Left cardiac atrium (tissue), 4 donors: ENCODE measurements at regions not wholly inside any gene's neighbourhood (a gene's known extent, or its start where the extent isn't known, plus 50 kb on each side); places are given as distances from the start of the nearest gene placed in this dataset.
A peak's percentile ranks its signal among the peaks of the same experiment; 100 is the strongest.

ENCODE experiments used
- ATAC-seq, 2 donors: fragments of 200-7000 bp; cut with Tn5 transposase; one replicate each; pipeline ENCODE4 v1.9.1; 2020; ENCODE audit warnings: mild to moderate bottlenecking in 2 of 2, moderate library complexity in 2 of 2
- DNase-seq: peaks from one replicate; pipeline ENCODE4 v3.0.0-alpha.2; 2020
- intact Hi-C, 2 donors: fragments of 100-400 bp; cut with DNase I; formaldehyde crosslinking; loops; one replicate each; pipeline versions ENCODE4 v1.14.1 to v1.15.1; 2022 to 2023
- donor health status: DM: no; HTN: yes; CAD: no.
- donor health status: DM: no; HTN: yes; CAD: no; lungs with severe emphysema.
- donor health status: DM: yes; HTN: yes; CAD: no.
- donor health status: Dilated cardiomyopathy.

DNA sequence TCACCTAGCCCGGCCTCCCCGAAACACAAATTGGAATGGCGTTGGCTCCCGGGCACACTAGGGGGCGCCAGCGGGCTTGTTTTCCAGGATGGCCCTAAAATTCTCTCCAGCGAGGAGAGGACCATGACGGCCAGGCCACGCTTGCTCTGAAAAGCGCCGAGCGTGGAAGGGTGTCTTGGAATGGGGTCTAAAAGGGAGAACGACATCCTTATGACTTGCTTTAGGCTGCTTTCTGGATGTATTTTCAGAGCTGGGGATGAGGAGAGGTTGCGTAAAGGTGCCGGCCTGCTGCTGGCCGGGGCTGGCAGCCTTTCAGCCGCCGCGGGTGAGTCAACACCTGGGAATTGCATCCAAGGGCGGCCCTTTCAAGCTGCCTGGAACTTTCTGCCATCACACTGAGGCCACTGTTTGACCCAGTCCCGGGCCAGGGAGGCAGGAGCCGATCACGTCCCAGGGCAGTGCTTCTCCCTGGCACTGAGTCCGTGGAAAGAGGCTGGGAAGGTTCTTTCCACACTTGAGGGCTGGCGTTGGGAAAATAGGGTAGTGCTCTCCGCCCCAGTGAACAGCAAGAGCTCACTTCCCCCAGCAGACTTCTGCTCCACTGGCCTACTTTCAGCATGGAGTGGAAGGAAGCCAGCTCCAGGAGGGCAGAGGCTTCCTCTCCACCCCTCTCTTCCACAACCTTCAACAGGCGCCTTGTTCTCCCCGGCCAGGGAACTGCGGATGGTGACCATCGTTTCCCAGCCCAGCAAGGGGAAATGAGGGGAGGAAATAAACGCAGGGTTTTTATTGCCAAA lies 216.2 kb downstream of the TTC8 start:
- intact Hi-C loops: loop anchor here (5.0 to 10.0 kb wide), 4 partner anchors 134 to 727 kb away; partner anchors contain the start of gene FOXN3 (in 1 of the 2)
- DNase-seq (peak; percentile 91), ATAC-seq (peak; percentile 93 to 97)

DNA sequence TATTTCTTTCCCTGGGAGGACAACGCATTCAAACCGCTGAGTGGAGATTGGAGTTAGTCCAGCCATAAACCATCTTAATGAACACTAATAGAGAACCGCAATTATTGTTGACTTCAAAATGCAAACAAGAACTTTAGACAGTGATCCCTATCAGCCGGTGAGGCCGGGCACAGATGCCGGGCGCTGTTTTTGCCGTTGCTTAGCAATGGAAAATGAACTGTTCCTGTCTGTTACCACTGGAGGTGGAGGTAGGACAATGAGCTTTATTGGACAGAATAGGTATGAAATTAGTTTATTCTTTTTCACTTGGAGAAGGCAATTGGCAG lies 216.8 kb downstream of the TTC8 start:
- intact Hi-C loops: loop anchor here (5.0 to 10.0 kb wide), 4 partner anchors 134 to 726 kb away; partner anchors contain the start of gene FOXN3 (in 1 of the 2)
- ATAC-seq (peak in 1 of 2 donors; percentile 51), DNase-seq (peak; percentile 27)

DNA sequence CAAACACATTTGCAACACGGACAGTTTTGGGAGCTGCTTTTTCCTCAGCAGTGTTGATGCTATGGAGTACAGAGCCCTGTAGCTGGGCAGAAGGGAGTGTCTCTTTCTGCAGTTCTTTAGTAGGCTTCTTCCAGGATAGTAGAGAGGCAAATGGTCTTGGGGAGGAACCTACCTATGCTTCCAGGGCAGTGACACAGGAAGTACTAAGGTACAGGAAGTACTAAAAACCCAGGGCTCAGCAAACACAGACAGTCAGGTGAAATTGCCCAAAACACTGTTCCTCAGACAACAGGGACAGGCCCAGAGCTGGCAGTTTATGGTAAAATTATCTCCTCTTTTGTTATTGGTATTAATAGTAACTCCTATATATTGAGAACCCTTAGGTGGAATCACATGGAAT lies 217.6 kb downstream of the TTC8 start:
- DNase-seq (no peak), ATAC-seq (no peak)
- intact Hi-C loops: loop anchor here (5.0 to 10.0 kb wide), 4 partner anchors 133 to 725 kb away; partner anchors contain the start of gene FOXN3 (in 1 of the 2)

DNA sequence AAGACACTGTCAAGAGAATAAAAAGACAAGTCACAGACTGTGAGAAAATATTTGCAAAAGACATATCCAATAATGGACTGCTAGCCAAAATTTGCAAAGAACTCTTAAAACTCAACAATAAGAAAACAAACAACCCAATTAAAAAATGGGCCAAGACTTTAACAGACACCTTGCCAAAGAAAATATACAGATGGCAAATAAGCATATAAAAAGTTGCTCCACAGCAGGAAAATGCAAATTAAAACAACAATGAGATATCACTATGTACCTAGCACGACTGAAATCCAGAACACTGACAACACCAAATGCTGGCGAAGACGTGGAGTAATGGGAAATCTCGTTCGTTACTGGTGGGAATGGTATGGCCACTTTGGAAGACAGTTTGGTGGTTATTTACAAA lies 228.9 kb downstream of the TTC8 start:
- intact Hi-C loops: no loop called here
- DNase-seq (no peak), ATAC-seq (no peak)

DNA sequence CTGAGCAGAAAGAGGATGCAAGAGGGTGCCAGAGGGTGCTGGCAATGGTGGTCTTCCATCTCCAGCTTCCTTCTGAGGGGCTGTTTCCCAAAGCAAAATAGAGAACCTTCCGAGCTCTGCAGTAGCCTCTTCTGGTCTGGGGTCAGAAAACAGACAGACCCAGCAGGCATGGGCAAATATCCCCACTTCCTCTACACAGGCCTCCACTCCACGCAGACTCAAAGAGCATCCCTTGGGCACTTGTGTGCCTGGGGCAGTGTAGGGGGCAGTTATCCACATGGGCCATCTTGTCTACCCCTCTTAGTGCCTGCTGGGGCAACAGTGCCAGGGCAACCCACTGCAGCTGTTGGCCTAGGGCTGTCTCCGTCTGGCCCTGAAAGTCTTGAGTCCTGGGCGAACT lies 231.9 kb downstream of the TTC8 start:
- intact Hi-C loops: no loop called here
- ATAC-seq (no peak), DNase-seq (no peak)

DNA sequence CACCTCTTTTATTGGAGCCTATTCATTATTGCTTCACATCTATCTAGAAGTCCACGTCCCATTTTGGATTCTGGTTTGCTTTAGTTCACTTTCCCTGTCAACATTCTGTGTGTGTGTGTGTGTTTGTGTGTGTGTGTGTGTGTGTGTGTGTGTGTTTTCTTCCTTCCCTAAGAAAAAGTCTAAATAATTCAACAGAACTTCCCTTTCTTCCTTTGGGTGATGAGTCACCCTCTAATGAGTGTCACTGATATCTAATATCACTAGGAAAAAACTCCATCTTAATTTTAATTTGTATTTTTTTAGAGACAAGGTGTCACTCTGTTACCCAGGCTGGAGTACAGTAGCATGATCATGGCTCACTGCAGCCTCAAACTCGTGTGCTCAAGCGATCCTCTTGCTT lies 234.2 kb downstream of the TTC8 start:
- intact Hi-C loops: no loop called here
- DNase-seq (no peak), ATAC-seq (no peak)

DNA sequence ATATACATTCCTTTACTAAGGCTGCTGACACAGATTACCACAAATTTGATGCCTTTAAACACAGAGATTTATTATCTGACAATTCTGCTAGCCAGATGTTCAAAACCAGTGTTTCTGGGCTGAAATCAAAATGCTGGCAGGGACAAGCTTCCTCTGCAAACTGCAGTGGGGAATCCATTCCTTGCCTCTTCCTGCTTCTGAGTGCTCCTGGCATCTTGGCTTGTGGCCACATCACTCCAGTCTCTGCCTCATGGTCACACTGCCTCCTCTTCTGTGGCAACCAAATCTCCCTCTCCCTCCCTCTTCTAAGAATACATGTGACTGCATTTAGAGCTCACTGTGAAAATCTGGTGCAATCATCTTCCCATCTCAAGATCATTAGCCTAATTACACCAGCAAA lies 235.7 kb downstream of the TTC8 start:
- no peak for ATAC-seq
- intact Hi-C loops: no loop called here
- DNase-seq: no peak

DNA sequence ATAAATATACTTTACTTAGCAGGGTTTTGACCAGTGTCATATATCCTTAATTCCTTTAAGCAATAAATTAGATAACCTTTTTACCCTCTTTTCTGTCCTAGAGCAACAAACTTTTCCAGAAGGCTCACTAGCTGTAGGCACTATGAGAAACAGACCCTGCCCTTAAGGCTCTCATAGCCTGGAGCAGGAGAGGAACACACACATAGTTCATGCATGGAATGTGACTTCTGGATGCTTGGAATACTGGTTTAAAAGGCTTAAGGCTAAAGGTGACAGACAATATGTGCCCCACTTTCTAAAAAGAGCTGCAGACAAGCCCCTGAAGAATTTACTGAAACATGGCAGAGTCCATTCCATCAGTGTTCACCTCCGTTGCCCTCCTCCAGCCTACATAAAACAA lies 237.2 kb downstream of the TTC8 start:
- ATAC-seq: no peak
- intact Hi-C loops: no loop called here
- no peak for DNase-seq

DNA sequence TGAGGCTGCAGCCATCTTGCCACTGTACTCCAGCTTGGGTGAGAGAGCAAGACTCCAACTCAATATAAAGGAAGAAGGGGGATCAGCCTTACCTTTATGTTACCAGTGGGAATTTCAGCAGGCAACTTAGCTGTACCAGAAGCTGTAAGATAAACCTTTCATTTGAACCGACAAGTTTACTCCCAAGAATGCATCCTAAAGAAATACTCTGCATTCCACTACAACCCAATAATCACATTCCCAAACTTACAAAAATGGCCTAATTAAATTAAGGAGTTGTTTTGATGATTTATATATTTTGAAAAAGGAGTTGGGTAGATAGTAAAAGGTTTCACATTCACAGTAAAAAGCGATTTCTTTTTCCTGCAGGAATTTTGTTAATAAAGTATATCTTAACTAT lies 241.4 kb downstream of the TTC8 start:
- no peak for ATAC-seq
- no peak for DNase-seq
- intact Hi-C loops: no loop called here

DNA sequence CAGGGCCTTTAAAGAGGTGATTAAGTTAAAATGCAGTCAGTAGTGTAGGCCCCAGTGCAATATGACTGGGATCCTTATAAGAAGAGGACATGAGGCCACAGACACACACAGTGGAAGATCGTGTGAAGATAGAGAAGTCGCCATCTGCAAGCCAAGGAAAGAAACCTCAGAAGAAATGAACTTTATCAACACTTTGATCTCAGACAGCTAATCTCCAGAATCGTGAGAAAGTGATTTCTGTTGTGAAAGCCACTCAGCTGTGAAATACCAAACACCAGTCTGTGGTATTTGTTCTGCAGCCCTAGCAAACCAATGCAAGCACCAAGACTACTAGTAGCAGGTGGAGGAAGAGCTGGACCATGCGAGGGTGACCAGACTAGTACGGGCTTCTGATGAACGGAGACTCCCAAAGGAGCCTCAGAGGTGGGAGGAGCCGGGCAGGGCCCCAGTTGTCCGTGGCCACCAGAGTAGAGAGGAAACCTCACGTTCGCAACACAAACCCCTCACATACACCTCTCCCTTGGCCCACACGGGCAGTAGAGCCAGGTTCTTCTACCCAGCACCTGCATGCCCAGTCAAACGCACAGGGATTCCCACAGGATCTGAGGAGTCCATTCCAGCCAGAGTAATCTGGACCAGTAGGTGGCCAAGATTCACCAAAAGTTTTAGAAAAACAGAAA lies 243.0 kb downstream of the TTC8 start:
- ATAC-seq: no peak
- no peak for DNase-seq
- intact Hi-C loops: no loop called here

DNA sequence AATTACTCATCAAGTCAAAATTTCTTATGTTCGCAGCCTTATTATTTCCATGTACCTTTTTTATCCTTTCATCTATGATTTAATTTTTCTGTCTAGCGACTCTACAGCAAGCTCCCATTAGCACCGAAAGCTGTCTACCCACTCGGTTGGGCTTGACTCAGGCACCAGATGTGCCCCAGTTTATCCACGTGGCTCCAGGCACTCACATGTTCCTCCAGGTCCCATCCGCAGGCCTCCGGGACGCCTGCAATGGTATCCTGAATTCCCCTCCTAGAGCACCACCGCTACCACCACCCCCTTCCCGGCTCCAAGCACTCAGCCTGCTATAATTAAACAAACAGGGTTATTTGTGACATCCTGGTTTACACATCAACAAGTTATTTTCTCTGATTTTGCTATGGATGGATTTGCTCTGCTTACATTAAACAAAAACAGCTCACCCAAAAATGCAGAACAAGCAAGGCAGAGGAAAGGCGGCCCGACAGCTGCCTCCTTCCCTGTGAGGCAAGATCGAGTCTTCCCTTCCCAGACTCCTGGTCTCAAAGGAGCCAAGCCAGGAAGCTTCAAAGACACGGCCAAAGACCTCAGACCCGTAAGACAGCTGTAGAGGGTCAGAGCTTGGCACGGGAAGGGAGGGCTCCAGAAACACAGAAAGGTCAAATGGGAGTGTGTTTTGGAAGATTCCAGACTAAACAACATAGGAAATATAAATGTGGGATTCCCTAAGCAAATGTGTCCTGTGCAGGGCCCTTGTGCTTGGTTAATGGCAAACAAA lies 253.8 kb downstream of the TTC8 start:
- no peak for ATAC-seq
- no peak for DNase-seq
- intact Hi-C loops: no loop called here

DNA sequence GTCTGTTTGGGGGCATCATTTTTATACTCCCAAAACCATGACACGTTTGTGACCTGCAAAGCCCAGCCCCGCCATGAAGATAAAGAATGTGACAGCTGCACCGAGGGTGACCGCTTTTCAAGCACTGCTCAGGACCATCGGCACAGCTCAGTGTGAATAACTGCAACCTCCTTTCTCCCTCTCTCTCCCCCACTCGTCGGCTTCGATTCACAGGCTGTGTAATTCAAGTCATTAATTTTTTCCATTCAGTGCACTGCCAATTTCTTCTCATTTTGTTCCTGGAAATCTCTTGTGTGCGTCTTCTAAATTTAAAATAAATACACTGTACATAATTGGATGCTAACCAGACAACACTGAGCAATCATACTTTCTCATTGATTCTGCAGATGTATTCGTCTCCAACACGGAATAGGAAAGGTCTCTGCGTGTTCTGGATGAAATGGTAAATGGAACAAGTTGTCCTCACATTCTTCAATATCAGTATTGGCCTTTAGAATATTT lies 260.8 kb downstream of the TTC8 start:
- intact Hi-C loops: no loop called here
- DNase-seq (no peak), ATAC-seq (peak; percentile 34 to 45)

DNA sequence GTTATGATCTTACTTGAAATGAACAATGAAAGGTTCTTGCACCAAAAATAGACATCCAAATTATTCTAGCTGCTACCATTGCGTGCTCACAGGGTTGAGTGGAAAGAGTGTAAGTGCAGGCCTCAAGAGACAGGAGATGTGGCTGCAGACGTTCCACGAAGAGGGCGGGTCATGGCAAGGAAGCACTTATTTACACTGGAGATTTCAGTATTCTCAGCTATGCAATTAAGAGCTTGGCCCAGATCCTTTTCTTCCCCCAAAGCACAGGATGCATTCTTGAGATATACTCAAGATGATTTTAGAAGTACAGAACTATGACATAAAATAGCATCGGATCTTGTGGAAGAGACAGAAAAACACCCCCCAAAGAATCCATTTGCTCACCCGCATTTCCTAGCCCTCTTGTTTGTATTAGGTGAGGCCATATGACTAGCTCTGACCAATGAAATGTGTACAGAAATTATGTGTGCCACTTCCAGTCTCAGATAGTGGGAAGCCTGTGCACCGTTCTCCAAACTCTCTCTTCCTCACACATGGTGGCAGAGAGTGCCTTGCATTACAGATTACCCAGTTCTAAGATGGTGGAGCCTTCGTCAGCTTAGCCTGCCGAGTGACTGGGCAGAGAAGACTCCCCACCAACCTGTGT lies 261.4 kb downstream of the TTC8 start:
- DNase-seq: peak; percentile 40
- peak; percentile 78 to 79 for ATAC-seq
- intact Hi-C loops: no loop called here

DNA sequence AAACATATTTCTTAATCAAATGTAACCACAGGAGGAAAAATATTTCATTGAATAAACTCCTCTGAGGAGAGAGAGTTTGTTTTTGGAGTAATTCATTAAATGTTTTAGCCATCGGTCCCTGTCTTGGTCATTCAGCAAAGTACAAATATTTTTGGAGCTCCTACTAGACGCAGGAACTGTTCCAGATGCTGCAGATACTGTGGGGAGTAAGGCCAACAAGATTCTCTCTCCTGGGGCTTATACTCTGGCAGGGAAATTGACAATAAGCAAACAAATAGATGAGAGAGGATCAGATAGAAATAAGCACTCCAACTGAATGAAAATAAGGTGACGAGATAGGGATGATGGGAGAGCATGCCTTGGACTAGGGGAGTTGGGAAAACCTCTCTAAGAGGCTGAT lies 264.1 kb downstream of the TTC8 start:
- ATAC-seq (no peak), DNase-seq (no peak)
- intact Hi-C loops: no loop called here

DNA sequence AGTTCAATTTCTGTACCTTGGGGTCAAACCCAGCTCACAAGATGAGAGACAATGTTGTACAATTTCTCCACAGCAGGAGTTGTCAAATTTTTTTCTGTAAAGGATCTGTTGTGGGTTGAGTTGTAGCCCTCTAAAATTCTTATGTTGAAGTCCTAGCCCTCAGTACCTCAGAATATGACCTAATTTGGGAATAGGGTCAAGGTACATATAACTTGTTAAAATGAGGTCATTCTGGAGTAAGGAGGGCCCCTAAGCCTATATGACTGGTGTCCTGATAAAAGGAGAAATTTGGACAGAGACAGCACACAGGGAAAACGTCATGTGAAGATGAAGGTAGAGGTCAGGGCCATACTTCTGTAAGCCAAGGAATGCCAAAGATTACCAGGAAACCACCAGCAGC lies 264.9 kb downstream of the TTC8 start:
- DNase-seq (no peak), ATAC-seq (no peak)
- intact Hi-C loops: no loop called here

DNA sequence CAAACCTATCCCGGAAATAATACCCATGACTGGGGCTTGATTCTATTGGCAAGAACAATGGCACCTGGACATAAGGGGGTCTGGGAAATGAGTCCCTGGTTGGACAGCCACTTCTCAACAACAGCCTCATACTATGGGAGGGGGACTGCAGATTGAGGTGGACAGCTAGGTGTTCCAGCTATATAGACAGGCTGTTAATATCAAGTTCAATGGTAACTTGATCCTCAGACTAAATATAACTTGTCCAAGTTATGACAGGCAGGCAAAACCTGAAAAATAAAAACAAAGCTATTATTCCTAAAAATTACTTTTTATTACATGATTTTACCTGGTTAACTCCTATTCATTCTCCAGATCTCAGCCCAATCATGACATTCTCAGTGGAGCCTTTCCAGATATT lies 267.3 kb downstream of the TTC8 start:
- ATAC-seq (no peak), DNase-seq (no peak)
- intact Hi-C loops: no loop called here

DNA sequence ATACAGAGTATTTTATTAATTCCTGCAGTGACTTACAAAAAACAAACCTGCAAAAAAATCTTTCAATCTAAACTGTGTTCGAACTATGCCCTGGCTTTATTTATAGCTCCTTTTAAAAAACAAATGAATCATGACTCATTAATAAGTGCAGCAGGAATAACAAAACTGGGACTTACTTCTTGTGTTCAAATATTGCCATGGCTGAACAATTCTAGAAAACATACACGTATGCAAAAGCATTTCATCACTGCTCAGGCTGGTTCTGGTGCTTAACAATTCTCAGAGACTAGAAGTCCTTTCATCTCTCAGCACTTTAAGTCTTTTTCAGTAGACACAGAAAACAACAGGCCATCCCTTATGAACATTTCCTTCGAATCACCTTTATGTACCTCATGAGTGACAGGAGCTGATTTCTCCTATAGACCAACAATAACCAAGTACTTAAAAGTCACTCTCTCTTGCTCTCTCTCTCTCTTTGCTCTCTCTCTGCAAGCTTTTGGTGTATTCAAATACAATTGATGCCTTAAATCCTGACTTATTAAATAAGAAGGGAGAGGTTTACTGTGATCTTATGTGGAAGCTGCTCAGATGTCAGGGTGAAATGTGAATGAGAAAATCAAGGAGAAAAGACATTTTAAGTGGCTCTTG lies 268.8 kb downstream of the TTC8 start:
- ATAC-seq (no peak), DNase-seq (no peak)
- intact Hi-C loops: no loop called here

DNA sequence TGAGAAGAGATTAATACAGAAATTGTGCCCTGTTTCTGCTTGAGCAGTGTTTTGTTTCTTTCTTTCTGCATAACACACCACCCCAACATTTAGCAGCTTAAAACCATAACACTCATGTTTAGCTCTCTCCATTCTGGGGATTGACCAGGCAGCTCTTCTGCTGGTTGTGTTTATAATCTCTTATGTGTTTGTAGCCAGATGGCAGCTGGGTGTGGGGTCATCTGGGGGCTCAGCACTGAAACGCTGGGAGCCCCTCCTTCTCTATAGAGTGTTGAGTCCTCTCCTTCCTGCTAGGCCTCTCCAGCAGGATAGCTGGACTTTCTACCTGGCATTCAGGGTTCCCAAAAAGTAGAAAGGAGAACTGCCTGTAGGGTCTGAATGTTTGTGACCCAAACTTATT lies 270.6 kb downstream of the TTC8 start:
- DNase-seq (no peak), ATAC-seq (no peak)
- intact Hi-C loops: no loop called here

DNA sequence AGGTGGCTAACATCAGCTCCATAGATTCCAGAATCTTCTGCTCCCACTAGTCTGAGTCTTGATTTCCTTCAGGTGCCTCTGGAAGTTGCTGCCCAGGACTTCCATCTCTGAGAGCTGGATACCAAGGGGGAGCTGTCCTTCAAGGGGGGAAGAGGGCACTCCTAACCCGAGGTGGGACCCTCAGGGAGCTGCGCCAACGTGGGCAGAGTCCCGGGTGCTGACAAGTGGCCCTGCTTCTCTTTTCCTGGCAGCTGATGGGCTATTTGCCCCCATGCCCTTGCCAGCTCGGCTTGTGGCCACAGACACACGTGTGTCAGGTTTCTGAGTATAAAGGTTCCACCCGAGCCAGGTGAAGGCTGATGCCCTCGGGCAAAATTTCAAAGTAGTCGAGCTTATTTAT lies 272.5 kb downstream of the TTC8 start:
- no peak for ATAC-seq
- no peak for DNase-seq
- intact Hi-C loops: no loop called here
